HCT116 (cell line): ENCODE measurements at regions not wholly inside any gene's neighbourhood (a gene's known extent, or its start where the extent isn't known, plus 50 kb on each side); places are given as distances from the start of the nearest gene placed in this dataset.

Experiments used
- ATAC-seq: fragments of 200-7000 bp; cut with Tn5 transposase; 2 replicates; pipeline ENCODE4 v1.9.1; 2020; ENCODE audit warnings: mild to moderate bottlenecking, moderate library complexity
- BruUV-seq: library from RNA; stranded (reverse); fragments of 400-500 nt; replicated peaks from 2 replicates; lab custom pipeline; 2021; lab: Mats Ljungman, UMichigan
- CTCF ChIA-PET: fragments of 300-600 bp; sonication (Branson Sonifier 250); formaldehyde crosslinking; loops from one replicate; lab custom pipeline; 2021; ENCODE audit warnings: antibody characterized with exemption; lab: Charles Lee
- POLR2A ChIA-PET: fragments of 300-600, 350-600 bp; sonication (Branson Sonifier 250); formaldehyde crosslinking; loops from one replicate; lab custom pipeline; 2021; ENCODE audit warnings: antibody characterized with exemption; lab: Charles Lee
- RAD21 ChIA-PET, 2 experiments: fragments of 300-600 bp; sonication (Branson Sonifier 250); formaldehyde crosslinking; loops; one replicate each; lab custom pipeline; 2023; ENCODE audit warnings: low total read pairs in 2 of 2; ENCODE audit not compliant: uncharacterized antibody in 2 of 2, unreplicated experiment in 2 of 2, low non-redundant PET in 1 of 2; lab: Charles Lee
- DNase-seq: peaks from one replicate; pipeline ENCODE4 v3.0.0-alpha.2; 2010; ENCODE audit warnings: low read depth, low spot score
- H2AFZ ChIP-seq: fragments of 200-600 bp; shearing (Covaris generic), sonication (generic); 2 replicates; pipeline ENCODE4 v1.6.1; 2017; ENCODE audit warnings: low read depth, mixed run types, mixed read lengths, antibody characterized with exemption, low read length; ENCODE audit not compliant: poor library complexity, severe bottlenecking
- H3K27ac ChIP-seq: 2 replicates; pipeline ENCODE4 v1.5.1; 2012; ENCODE audit warnings: low read depth, low read length
- H3K27me3 ChIP-seq: fragments of 200-600 bp; sonication (generic); 2 replicates; pipeline ENCODE4 v1.6.1; 2016; ENCODE audit warnings: mixed run types, low read length, mixed read lengths; ENCODE audit not compliant: insufficient read depth
- H3K36me3 ChIP-seq, 2 experiments: fragments of 200-500 bp in 1 of 2; fragments of 200-600 bp in 1 of 2; sonication (Bioruptor generic) in 1 of 2; sonication (generic) in 1 of 2; 2 replicates each; pipeline versions ENCODE4 v1.5.1 to v1.6.1; 2014 to 2016; ENCODE audit warnings: low read length in 2 of 2, inconsistent platforms in 1 of 2, mixed read lengths in 1 of 2, mixed run types in 1 of 2; ENCODE audit not compliant: insufficient read depth in 2 of 2, control insufficient read depth in 1 of 2
- H3K4me1 ChIP-seq, 2 experiments: fragments of 200-600 bp in 1 of 2; sonication (generic) in 1 of 2; 2 replicates each; pipeline versions ENCODE4 v1.5.1 to v1.6.1; 2012 to 2017; ENCODE audit warnings: low read length in 2 of 2, inconsistent platforms in 1 of 2, mild to moderate bottlenecking in 1 of 2, mixed read lengths in 1 of 2, mixed run types in 1 of 2, moderate library complexity in 1 of 2; ENCODE audit not compliant: insufficient read depth in 2 of 2, control insufficient read depth in 1 of 2
- H3K4me2 ChIP-seq: fragments of 200-600 bp; sonication (generic); 2 replicates; pipeline ENCODE4 v1.6.1; 2017; ENCODE audit warnings: mixed run types, low read length, mixed read lengths
- H3K4me3 ChIP-seq, 2 experiments: fragments of 200-600 bp in 1 of 2; sonication (generic) in 1 of 2; replicated peaks in 1 of 2; 2 replicates each; pipeline ENCODE4 v1.5.1; 2011 to 2016; ENCODE audit warnings: low read length in 2 of 2, control low read depth in 1 of 2, low read depth in 1 of 2, mild to moderate bottlenecking in 1 of 2, mixed read lengths in 1 of 2, mixed run types in 1 of 2
- H3K79me2 ChIP-seq: fragments of 200-600 bp; sonication (generic); 2 replicates; pipeline ENCODE4 v1.6.1; 2017; ENCODE audit warnings: mild to moderate bottlenecking, mixed run types, low read length, moderate library complexity, mixed read lengths; ENCODE audit not compliant: insufficient read depth
- H3K9ac ChIP-seq: fragments of 200-600 bp; sonication (generic); 2 replicates; pipeline ENCODE4 v1.6.1; 2016; ENCODE audit warnings: low read length, mixed read lengths
- H3K9me2 ChIP-seq: fragments of 200-600 bp; sonication (generic), shearing (Covaris generic); 2 replicates; pipeline ENCODE4 v1.6.1; 2017; ENCODE audit warnings: mixed run types, mild to moderate bottlenecking, moderate library complexity; ENCODE audit not compliant: insufficient read depth
- H3K9me3 ChIP-seq, 2 experiments: fragments of 200-500 bp in 1 of 2; fragments of 200-600 bp in 1 of 2; sonication (Bioruptor generic) in 1 of 2; sonication (generic) in 1 of 2; 2 replicates each; pipeline ENCODE4 v1.6.1; 2014 to 2017; ENCODE audit warnings: low read length in 2 of 2, mixed read lengths in 2 of 2, inconsistent platforms in 1 of 2, low read depth in 1 of 2, mild to moderate bottlenecking in 1 of 2, mixed run types in 1 of 2, moderate library complexity in 1 of 2; ENCODE audit not compliant: control insufficient read depth in 1 of 2, insufficient read depth in 1 of 2
- H4K20me1 ChIP-seq: fragments of 200-600 bp; sonication (generic), shearing (Covaris generic); 2 replicates; pipeline ENCODE4 v1.6.1; 2017; ENCODE audit warnings: mixed run types, mild to moderate bottlenecking, moderate library complexity; ENCODE audit not compliant: insufficient read depth
- EGR1 ChIP-seq: IDR thresholded peaks from 2 replicates; pipeline ENCODE4 v1.6.1; 2012; ENCODE audit warnings: low read depth
- EZH2phosphoT487 ChIP-seq: fragments of 200-600 bp; IDR thresholded peaks from 2 replicates; pipeline ENCODE4 v1.6.1; 2018; ENCODE audit warnings: antibody characterized with exemption, borderline replicate concordance
- SP1 ChIP-seq: IDR thresholded peaks from 2 replicates; pipeline ENCODE4 v1.6.1; 2012; ENCODE audit warnings: low read depth
- intact Hi-C: fragments of 100-400 bp; cut with micrococcal nuclease; formaldehyde crosslinking; loops from 2 replicates; pipeline ENCODE4 v1.10.0; 2022
- TF ChIP-seq, protein P1 (sequence below): IDR thresholded peaks from 2 replicates; pipeline ENCODE4 v1.6.1; 2012

- Histone ChIP-seq H3K9ac (no peak overlapping the region), H3K36me3 (no peaks in the 10 kb centered on the region), H3K4me3 (no peak overlapping the region), H3K27me3 (no peaks in the 10 kb centered on the region), H2AFZ (no peak overlapping the region), H4K20me1 (no peaks in the 10 kb centered on the region), H3K27ac (no peak overlapping the region), H3K9me3 (no peaks in the 10 kb centered on the region), H3K9me2 (no peaks in the 10 kb centered on the region), H3K4me1 (no peaks in the 10 kb centered on the region; a peak in 1 of 4 replicates), H3K4me2 (no peak overlapping the region), H3K79me2 (no peaks in the 10 kb centered on the region)
- DNase-seq (no peak), ATAC-seq (no peak)
- TF ChIP-seq EZH2phosphoT487 (no peak), EGR1 (no peak)
- intact Hi-C loops, result loop anchor here (10.0 kb wide), 1 partner anchor 86 kb away; the partner anchor contains the start of gene GEMIN8
- ChIA-PET CTCF (no interaction called here), RAD21 (no interaction called here), POLR2A (no interaction called here)
- BruUV-seq, result no TSS peak
These were observed 90.7 kb downstream of the GEMIN8 start for GRCh38 chrX:13938829-13939530.

- H2AFZ ChIP-seq, result peak overlapping the region; percentile 41
- peak overlapping the region; percentile 79 for H3K4me2 ChIP-seq
- H3K27ac ChIP-seq, result no peak overlapping the region
- intact Hi-C loops, result loop anchor here (10.0 kb wide), 1 partner anchor 87 kb away; the partner anchor contains the start of gene GEMIN8
- H3K9ac ChIP-seq, result peak overlapping the region; percentile 27; the same call in 1 of the 2 replicates
- H4K20me1 ChIP-seq, result no peaks in the 10 kb centered on the region
- H3K36me3 ChIP-seq, result no peaks in the 10 kb centered on the region
- no peaks in the 10 kb centered on the region; a peak in 1 of 4 replicates for H3K4me1 ChIP-seq
- ChIA-PET CTCF (no interaction called here), RAD21 (no interaction called here), POLR2A (interaction anchor here (0.6 kb wide), 1 partner anchor 329 kb away, joined by 3 read pairs; no protein-coding TSS in a partner anchor)
- no peak for DNase-seq
- no peaks in the 10 kb centered on the region for H3K9me3 ChIP-seq
- H3K79me2 ChIP-seq, result no peaks in the 10 kb centered on the region
- no peaks in the 10 kb centered on the region for H3K27me3 ChIP-seq
- ATAC-seq, result peak; percentile 93
- TF ChIP-seq, protein P1, sequence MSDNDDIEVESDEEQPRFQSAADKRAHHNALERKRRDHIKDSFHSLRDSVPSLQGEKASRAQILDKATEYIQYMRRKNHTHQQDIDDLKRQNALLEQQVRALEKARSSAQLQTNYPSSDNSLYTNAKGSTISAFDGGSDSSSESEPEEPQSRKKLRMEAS, result 0 out of 2 replicates have a peak, but pooled peaks have one; percentile 29
- TF ChIP-seq SP1, result no peak
- BruUV-seq, result no TSS peak
- peak overlapping the region; percentile 41 to 54 for H3K4me3 ChIP-seq
- H3K9me2 ChIP-seq, result no peaks in the 10 kb centered on the region
These were observed 91.5 kb downstream of the GEMIN8 start for GRCh38 chrX:13938051-13938828.
